GM21576 (cell line): ENCODE measurements at regions not wholly inside any gene's neighbourhood (a gene's known extent, or its start where the extent isn't known, plus 50 kb on each side); places are given as distances from the start of the nearest gene placed in this dataset.
"Not testable (repeated sequence)": the region's sequence is repeated elsewhere in the genome, so short reads cannot be mapped to it uniquely, and the experiment has no call there.

Experiments
- ATAC-seq: cut with Tn5 transposase; IDR thresholded peaks from one replicate; pipeline ENCODE4 v1.9.1; 2021; ENCODE audit warnings: mild to moderate bottlenecking, moderate library complexity; ENCODE audit not compliant: unreplicated experiment

GRCh38 chr13:60931858-60932546, 483.6 kb downstream of the PCDH20 start:
- no peak for ATAC-seq

GRCh38 chr13:60925686-60926085, 490.0 kb downstream of the PCDH20 start:
- no peak for ATAC-seq

- no peak for ATAC-seq
These were observed 490.8 kb downstream of the PCDH20 start for GRCh38 chr13:60924856-60925255.

GRCh38 chr13:60922576-60923231, 492.9 kb downstream of the PCDH20 start:
- ATAC-seq, result no peak

GRCh38 chr13:60893801-60894200, 496.8 kb downstream of the TDRD3 start:
- ATAC-seq, result no peak

- ATAC-seq, result no peak
These were observed 490.7 kb downstream of the TDRD3 start for GRCh38 chr13:60887711-60888110.

GRCh38 chr13:60881507-60881906, 484.5 kb downstream of the TDRD3 start:
- ATAC-seq, result no peak

GRCh38 chr13:60873116-60873515, 476.1 kb downstream of the TDRD3 start:
- ATAC-seq, result no peak

- ATAC-seq, result no peak
These were observed 473.1 kb downstream of the TDRD3 start for GRCh38 chr13:60869941-60870613.

- no peak for ATAC-seq
These were observed 472.2 kb downstream of the TDRD3 start for GRCh38 chr13:60869225-60869624.

GRCh38 chr13:60862036-60862435, 465.0 kb downstream of the TDRD3 start:
- no peak for ATAC-seq

GRCh38 chr13:60857698-60858097, 460.7 kb downstream of the TDRD3 start:
- no peak for ATAC-seq

GRCh38 chr13:60852886-60853285, 455.9 kb downstream of the TDRD3 start:
- no peak for ATAC-seq

GRCh38 chr13:60851378-60851777, 454.4 kb downstream of the TDRD3 start:
- no peak for ATAC-seq

- no peak for ATAC-seq
These were observed 453.5 kb downstream of the TDRD3 start for GRCh38 chr13:60850526-60850925.

- ATAC-seq, result no peak
These were observed 441.6 kb downstream of the TDRD3 start for GRCh38 chr13:60838581-60838980.

GRCh38 chr13:60837806-60838205, 440.8 kb downstream of the TDRD3 start:
- ATAC-seq, result no peak

GRCh38 chr13:60836821-60837220, 439.8 kb downstream of the TDRD3 start:
- ATAC-seq, result no peak

- ATAC-seq, result no peak
These were observed 414.6 kb downstream of the TDRD3 start for GRCh38 chr13:60811581-60811980.

GRCh38 chr13:60805640-60806039, 408.6 kb downstream of the TDRD3 start:
- not testable (repeated sequence) for ATAC-seq

GRCh38 chr13:60798503-60798902, 401.5 kb downstream of the TDRD3 start:
- ATAC-seq, result no peak

GRCh38 chr13:60797112-60797511, 400.1 kb downstream of the TDRD3 start:
- ATAC-seq, result no peak
